Stimulated activated CD4-positive, alpha-beta T cell treated with anti-CD3 and anti-CD28 coated beads, TNF-alpha, amount 100 ng/mL, for 4 hours (primary cell): ENCODE measurements at regions not wholly inside any gene's neighbourhood (a gene's known extent, or its start where the extent isn't known, plus 50 kb on each side); places are given as distances from the start of the nearest gene placed in this dataset.

Source experiments
- DNase-seq, 3 experiments: peaks; one replicate each; pipeline ENCODE4 v3.0.0-alpha.2; 2020; ENCODE audit warnings: low read depth in 3 of 3

- no peak for DNase-seq
Measured at GRCh38 chr18:21162786-21163185, 51.2 kb upstream of the ROCK1 start.

GRCh38 chr18:21163647-21164547, 52.3 kb upstream of the ROCK1 start:
- DNase-seq, result no peak

GRCh38 chr18:21164548-21165095, 53.0 kb upstream of the ROCK1 start:
- no peak for DNase-seq

- DNase-seq, result no peak
Measured at GRCh38 chr18:21167641-21168377, 56.2 kb upstream of the ROCK1 start.

GRCh38 chr18:21168880-21169279, 57.3 kb upstream of the ROCK1 start:
- DNase-seq, result no peak

GRCh38 chr18:21177822-21178221, 64.2 kb upstream of the GREB1L start:
- DNase-seq, result no peak

GRCh38 chr18:21179590-21180220, 62.3 kb upstream of the GREB1L start:
- DNase-seq, result peak in 1 of 3 experiments; percentile 4

GRCh38 chr18:21180588-21180987, 61.4 kb upstream of the GREB1L start:
- DNase-seq, result no peak

- no peak for DNase-seq
Measured at GRCh38 chr18:21181766-21182165, 60.3 kb upstream of the GREB1L start.

- DNase-seq, result no peak
Measured at GRCh38 chr18:21183670-21184069, 58.4 kb upstream of the GREB1L start.

- no peak for DNase-seq
Measured at GRCh38 chr18:21184396-21184996, 57.5 kb upstream of the GREB1L start.

- DNase-seq, result no peak
Measured at GRCh38 chr18:21187886-21188285, 54.1 kb upstream of the GREB1L start.

- DNase-seq, result no peak
Measured at GRCh38 chr18:21191596-21192307, 50.3 kb upstream of the GREB1L start.
